H9 (cell line): ENCODE measurements at regions not wholly inside any gene's neighbourhood (a gene's known extent, or its start where the extent isn't known, plus 50 kb on each side); places are given as distances from the start of the nearest gene placed in this dataset.

Experiments
- DNase-seq: peaks from one replicate; pipeline ENCODE4 v3.0.0-alpha.2; 2017
- H2AFZ ChIP-seq: one replicate; pipeline ENCODE4 v1.6.1; 2013; ENCODE audit warnings: mild to moderate bottlenecking, low read length, control low read depth, moderate library complexity
- H2AK5ac ChIP-seq: 2 replicates; pipeline ENCODE4 v1.6.1; 2013; ENCODE audit warnings: low read length, control low read depth, mixed read lengths; ENCODE audit not compliant: insufficient read length
- H2BK120ac ChIP-seq: one replicate; pipeline ENCODE4 v1.6.1; 2013; ENCODE audit warnings: low read depth, mild to moderate bottlenecking, low read length, control low read depth, inconsistent platforms; ENCODE audit not compliant: poor library complexity, severe bottlenecking
- H2BK12ac ChIP-seq: 2 replicates; pipeline ENCODE4 v1.6.1; 2013; ENCODE audit warnings: low read length, control low read depth, mixed read lengths, low read depth; ENCODE audit not compliant: insufficient read length
- H2BK15ac ChIP-seq: 2 replicates; pipeline ENCODE4 v1.6.1; 2013; ENCODE audit warnings: low read depth, low read length, control low read depth
- H2BK20ac ChIP-seq: one replicate; pipeline ENCODE4 v1.6.1; 2013; ENCODE audit warnings: low read depth, mild to moderate bottlenecking, low read length, control low read depth, inconsistent platforms; ENCODE audit not compliant: poor library complexity, severe bottlenecking
- H2BK5ac ChIP-seq: 2 replicates; pipeline ENCODE4 v1.6.1; 2013; ENCODE audit warnings: low read length, control low read depth, mixed read lengths; ENCODE audit not compliant: insufficient read length
- H3K14ac ChIP-seq: 2 replicates; pipeline ENCODE4 v1.6.1; 2013; ENCODE audit warnings: low read length, control low read depth; ENCODE audit not compliant: insufficient read depth
- H3K18ac ChIP-seq: 2 replicates; pipeline ENCODE4 v1.6.1; 2013; ENCODE audit warnings: low read depth, mild to moderate bottlenecking, mixed read lengths, low read length, control low read depth; ENCODE audit not compliant: insufficient read length
- H3K23ac ChIP-seq: 2 replicates; pipeline ENCODE4 v1.6.1; 2013; ENCODE audit warnings: low read length, control low read depth, mixed read lengths, low read depth; ENCODE audit not compliant: insufficient read length
- H3K23me2 ChIP-seq: 2 replicates; pipeline ENCODE4 v1.6.1; 2013; ENCODE audit warnings: low read depth, mild to moderate bottlenecking, mixed read lengths, low read length, control low read depth; ENCODE audit not compliant: insufficient read length, poor library complexity, severe bottlenecking
- H3K27ac ChIP-seq: 2 replicates; pipeline ENCODE4 v1.5.1; 2013; ENCODE audit warnings: low read length, control low read depth, mixed read lengths, low read depth; ENCODE audit not compliant: insufficient read length
- H3K27me3 ChIP-seq: 2 replicates; pipeline ENCODE4 v1.6.1; 2013; ENCODE audit warnings: low read length, control low read depth, inconsistent platforms; ENCODE audit not compliant: insufficient read depth
- H3K4ac ChIP-seq: 2 replicates; pipeline ENCODE4 v1.6.1; 2013; ENCODE audit warnings: low read depth, mild to moderate bottlenecking, control low read depth, inconsistent platforms, low read length, moderate library complexity
- H3K4me1 ChIP-seq: 2 replicates; pipeline ENCODE4 v1.6.1; 2013; ENCODE audit warnings: low read length, control low read depth, inconsistent platforms; ENCODE audit not compliant: insufficient read depth
- H3K4me2 ChIP-seq: 2 replicates; pipeline ENCODE4 v1.6.1; 2013; ENCODE audit warnings: low read length, control low read depth, mixed read lengths; ENCODE audit not compliant: insufficient read length, insufficient read depth
- H3K56ac ChIP-seq: 2 replicates; pipeline ENCODE4 v1.6.1; 2013; ENCODE audit warnings: low read depth, mild to moderate bottlenecking, mixed read lengths, low read length, control low read depth; ENCODE audit not compliant: insufficient read length
- H3K79me1 ChIP-seq: 2 replicates; pipeline ENCODE4 v1.6.1; 2013; ENCODE audit warnings: low read depth, mild to moderate bottlenecking, moderate library complexity, low read length, control low read depth, inconsistent platforms; ENCODE audit not compliant: insufficient read depth, poor library complexity, severe bottlenecking
- H3K79me2 ChIP-seq: 2 replicates; pipeline ENCODE4 v1.6.1; 2013; ENCODE audit warnings: low read length, control low read depth, inconsistent platforms; ENCODE audit not compliant: insufficient read depth
- H3K9ac ChIP-seq: 2 replicates; pipeline ENCODE4 v1.6.1; 2013; ENCODE audit warnings: low read length, control low read depth, mixed read lengths; ENCODE audit not compliant: insufficient read length; ENCODE audit errors: extremely low read depth
- H3K9me3 ChIP-seq: one replicate; pipeline ENCODE4 v1.6.1; 2013; ENCODE audit warnings: low read depth, low read length, inconsistent platforms; ENCODE audit not compliant: control insufficient read depth
- H3T11ph ChIP-seq: one replicate; pipeline ENCODE4 v1.6.1; 2013; ENCODE audit warnings: mild to moderate bottlenecking, low read length, control low read depth, inconsistent platforms
- H4K20me1 ChIP-seq: one replicate; pipeline ENCODE4 v1.6.1; 2013; ENCODE audit not compliant: control insufficient read depth, insufficient read length, insufficient read depth
- H4K5ac ChIP-seq: 2 replicates; pipeline ENCODE4 v1.6.1; 2013; ENCODE audit warnings: low read depth, mild to moderate bottlenecking, mixed read lengths, low read length, control low read depth; ENCODE audit not compliant: insufficient read length
- H4K8ac ChIP-seq: replicated peaks from 2 replicates; pipeline ENCODE4 v1.6.1; 2013; ENCODE audit warnings: low read length, control low read depth, mixed read lengths, low read depth; ENCODE audit not compliant: insufficient read length
- H4K91ac ChIP-seq: 2 replicates; pipeline ENCODE4 v1.6.1; 2013; ENCODE audit warnings: low read depth, mild to moderate bottlenecking, moderate library complexity, mixed read lengths, low read length, control low read depth; ENCODE audit not compliant: insufficient read length
- H3K27ac Mint-ChIP-seq, 3 experiments: 2 replicates in 2 of 3; 3 replicates in 1 of 3; pipeline ENCODE4 v1.8.0; 2020 to 2021; ENCODE audit warnings: mixed read lengths in 3 of 3, mild to moderate bottlenecking in 1 of 3, moderate library complexity in 1 of 3
- H3K27me3 Mint-ChIP-seq: 2 replicates; pipeline ENCODE4 v1.8.0; 2021; ENCODE audit warnings: low read depth, mild to moderate bottlenecking, moderate library complexity, mixed read lengths
- H3K36me3 Mint-ChIP-seq, 3 experiments: 2 replicates in 2 of 3; 3 replicates in 1 of 3; pipeline ENCODE4 v1.8.0; 2020 to 2021; ENCODE audit warnings: low read depth in 3 of 3, mixed read lengths in 3 of 3; ENCODE audit not compliant: insufficient read depth in 1 of 3
- H3K4me1 Mint-ChIP-seq, 2 experiments: 2 replicates each; pipeline ENCODE4 v1.8.0; 2020; ENCODE audit warnings: mixed read lengths in 2 of 2
- H3K4me3 Mint-ChIP-seq, 2 experiments: 2 replicates in 1 of 2; 3 replicates in 1 of 2; pipeline ENCODE4 v1.8.0; 2020 to 2021; ENCODE audit warnings: mild to moderate bottlenecking in 2 of 2, mixed read lengths in 2 of 2, moderate library complexity in 1 of 2
- H3K9me3 Mint-ChIP-seq, 2 experiments: 2 replicates in 1 of 2; 3 replicates in 1 of 2; pipeline ENCODE4 v1.8.0; 2020; ENCODE audit warnings: mild to moderate bottlenecking in 2 of 2, mixed read lengths in 2 of 2, moderate library complexity in 1 of 2
- WGBS: extraction: QIAGEN DNeasy Blood & Tissue Kit; methylation state at CpG from one replicate; pipeline ENCODE4 v1.1.7; 2013; ENCODE audit warnings: missing lambda C conversion rate, low lambda C conversion rate, mixed read lengths; ENCODE audit not compliant: insufficient read length; ENCODE audit errors: extremely low coverage; 5-methylcytosine and 5-hydroxymethylcytosine counted together
- TF ChIP-seq, protein P1 (sequence below): fragments of 200-600 bp; sonication (generic); conservative IDR thresholded peaks from 3 replicates; pipeline ENCODE4 v1.8.0; 2021; ENCODE audit warnings: antibody characterized with exemption, mild to moderate bottlenecking

DNA sequence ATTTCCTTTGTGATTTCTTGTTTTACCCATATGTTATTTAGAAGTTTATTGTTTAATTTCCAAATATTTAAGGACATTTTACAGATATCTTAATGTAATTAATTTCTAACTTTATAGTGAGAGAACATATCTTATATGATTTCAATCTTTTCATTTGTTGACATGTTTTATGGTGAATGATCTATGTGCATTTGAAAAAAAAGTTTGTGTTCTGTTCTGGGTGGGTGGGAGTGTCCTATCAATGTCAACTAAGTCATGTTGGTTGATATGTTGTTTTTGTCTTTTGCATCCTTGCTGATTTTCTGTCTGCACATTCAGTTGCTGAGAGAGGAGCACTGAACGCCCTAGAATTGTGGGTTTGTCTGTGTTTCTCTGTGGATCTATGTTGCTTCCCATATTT is 50.3 kb upstream of the CBFA2T3 start:
- Histone ChIP-seq H3K9me3 (no peaks in the 10 kb centered on the region), H2AK5ac (no peak overlapping the region), H3K9ac (no peak overlapping the region), H3K4me1 (no peaks in the 10 kb centered on the region), H3K79me1 (no peaks in the 10 kb centered on the region), H3K27me3 (no peaks in the 10 kb centered on the region), H2BK20ac (no peak overlapping the region), H2BK5ac (no peak overlapping the region), H2AFZ (no peak overlapping the region), H4K91ac (no peak overlapping the region), H4K20me1 (peaks cover 3% of the 10 kb centered on the region), H4K8ac (no peak overlapping the region), H3K14ac (no peak overlapping the region), H2BK12ac (no peak overlapping the region), H3T11ph (no peak overlapping the region), H3K4me2 (no peak overlapping the region), H3K4ac (no peak overlapping the region), H3K56ac (no peak overlapping the region), H3K27ac (no peak overlapping the region), H3K23me2 (no peaks in the 10 kb centered on the region), H2BK15ac (no peak overlapping the region), H3K79me2 (no peaks in the 10 kb centered on the region), H3K23ac (no peak overlapping the region), H4K5ac (no peak overlapping the region), H3K18ac (no peak overlapping the region), H2BK120ac (no peak overlapping the region)
- no peak overlapping the region for H3K27ac Mint-ChIP-seq
- peaks cover 41% of the 10 kb centered on the region for H3K27me3 Mint-ChIP-seq
- H3K36me3 Mint-ChIP-seq: no peaks in the 10 kb centered on the region
- no peak overlapping the region for H3K4me3 Mint-ChIP-seq
- TF ChIP-seq, protein P1, sequence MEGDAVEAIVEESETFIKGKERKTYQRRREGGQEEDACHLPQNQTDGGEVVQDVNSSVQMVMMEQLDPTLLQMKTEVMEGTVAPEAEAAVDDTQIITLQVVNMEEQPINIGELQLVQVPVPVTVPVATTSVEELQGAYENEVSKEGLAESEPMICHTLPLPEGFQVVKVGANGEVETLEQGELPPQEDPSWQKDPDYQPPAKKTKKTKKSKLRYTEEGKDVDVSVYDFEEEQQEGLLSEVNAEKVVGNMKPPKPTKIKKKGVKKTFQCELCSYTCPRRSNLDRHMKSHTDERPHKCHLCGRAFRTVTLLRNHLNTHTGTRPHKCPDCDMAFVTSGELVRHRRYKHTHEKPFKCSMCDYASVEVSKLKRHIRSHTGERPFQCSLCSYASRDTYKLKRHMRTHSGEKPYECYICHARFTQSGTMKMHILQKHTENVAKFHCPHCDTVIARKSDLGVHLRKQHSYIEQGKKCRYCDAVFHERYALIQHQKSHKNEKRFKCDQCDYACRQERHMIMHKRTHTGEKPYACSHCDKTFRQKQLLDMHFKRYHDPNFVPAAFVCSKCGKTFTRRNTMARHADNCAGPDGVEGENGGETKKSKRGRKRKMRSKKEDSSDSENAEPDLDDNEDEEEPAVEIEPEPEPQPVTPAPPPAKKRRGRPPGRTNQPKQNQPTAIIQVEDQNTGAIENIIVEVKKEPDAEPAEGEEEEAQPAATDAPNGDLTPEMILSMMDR: no peak
- H3K4me1 Mint-ChIP-seq: no peaks in the 10 kb centered on the region
- DNase-seq: no peak
- no CpG with 5 or more reads among the region's 1 CpG for WGBS
- H3K9me3 Mint-ChIP-seq: peaks cover 9 to 13% of the 10 kb centered on the region in 2 experiments; a peak in 3 of 5 replicates
